Heart left ventricle (tissue), 13 donors: ENCODE measurements at regions not wholly inside any gene's neighbourhood (a gene's known extent, or its start where the extent isn't known, plus 50 kb on each side); places are given as distances from the start of the nearest gene placed in this dataset.
"Not testable (repeated sequence)": the region's sequence is repeated elsewhere in the genome, so short reads cannot be mapped to it uniquely, and the experiment has no call there.

Source experiments
- CTCF ChIP-seq, 12 donors: fragments of 200-600 bp; sonication (generic) in 4 of 12; IDR thresholded peaks; one replicate each; pipeline versions ENCODE4 v1.5.0 to v1.8.0; 2018 to 2022; ENCODE audit warnings: antibody characterized with exemption in 12 of 12, mild to moderate bottlenecking in 5 of 12
- POLR2A ChIP-seq, 2 donors: fragments of 450-650 bp; IDR thresholded peaks; one replicate each; pipeline ENCODE4 v1.6.1; 2017; ENCODE audit warnings: antibody characterized with exemption in 2 of 2, mild to moderate bottlenecking in 2 of 2, moderate library complexity in 2 of 2
- donor health status: ischemic (EF 13 %, LVEDD 7.1; RV severe dilation, severe dysfunction).
- donor health status: DM: no; HTN: yes; CAD: no.
- donor health status: DM: no; HTN: no; CAD: no.
- donor health status: ischemic (EF 25% LVEDD 6.9; RV normal size, moderate dysfunction).
- donor health status: ischemic (EF 25% LVEDD 5.7; RV mildly dilated, moderate dysfunction).
- donor health status: ischemic (EF 35%, LVEDD 5.7; RV mildly dilated, moderate dysfunction).
- donor health status: nonischemic (EF 11% LVEDD 7.7; RV severe dilation, severe dysfunction).
- donor health status: DM: yes; HTN: yes; CAD: no.
- donor health status: PGD.
- donor health status: ischemic (EF 29% LVEDD 5.4; RV normal size, mild dysfunction).
- donor health status: nonischemic (EF 23%, LVEDD 6.1; RV moderate dilation, normal function).

GRCh38 chr4:54597678-54598077 is 60.1 kb upstream of the KIT start:
- not testable (repeated sequence) for TF ChIP-seq POLR2A, CTCF (IDR thresholded peaks at IDR 0.05)
